IPS-20b (cell line): ENCODE measurements at regions not wholly inside any gene's neighbourhood (a gene's known extent, or its start where the extent isn't known, plus 50 kb on each side); places are given as distances from the start of the nearest gene placed in this dataset.

Experiments used
- H3K27ac ChIP-seq: one replicate; pipeline ENCODE4 v1.5.1; 2013; ENCODE audit warnings: low read length
- H3K27me3 ChIP-seq: 2 replicates; pipeline ENCODE4 v1.6.1; 2013; ENCODE audit warnings: mild to moderate bottlenecking, low read length, inconsistent platforms; ENCODE audit not compliant: insufficient read depth
- H3K36me3 ChIP-seq: 2 replicates; pipeline ENCODE4 v1.6.1; 2013; ENCODE audit warnings: low read depth, mild to moderate bottlenecking, inconsistent platforms, low read length, moderate library complexity; ENCODE audit not compliant: insufficient read depth
- H3K4me1 ChIP-seq: 2 replicates; pipeline ENCODE4 v1.6.1; 2013; ENCODE audit warnings: mild to moderate bottlenecking, control low read depth, inconsistent platforms, low read length, moderate library complexity; ENCODE audit not compliant: insufficient read depth
- H3K4me3 ChIP-seq: 2 replicates; pipeline ENCODE4 v1.5.1; 2013; ENCODE audit warnings: mild to moderate bottlenecking, low read length, inconsistent platforms
- H3K9ac ChIP-seq: 2 replicates; pipeline ENCODE4 v1.6.1; 2013; ENCODE audit warnings: low read depth, mild to moderate bottlenecking, inconsistent platforms, low read length, moderate library complexity
- H3K9me3 ChIP-seq: 2 replicates; pipeline ENCODE4 v1.6.1; 2013; ENCODE audit warnings: mild to moderate bottlenecking, low read depth, low read length, inconsistent platforms; ENCODE audit not compliant: insufficient read depth

DNA sequence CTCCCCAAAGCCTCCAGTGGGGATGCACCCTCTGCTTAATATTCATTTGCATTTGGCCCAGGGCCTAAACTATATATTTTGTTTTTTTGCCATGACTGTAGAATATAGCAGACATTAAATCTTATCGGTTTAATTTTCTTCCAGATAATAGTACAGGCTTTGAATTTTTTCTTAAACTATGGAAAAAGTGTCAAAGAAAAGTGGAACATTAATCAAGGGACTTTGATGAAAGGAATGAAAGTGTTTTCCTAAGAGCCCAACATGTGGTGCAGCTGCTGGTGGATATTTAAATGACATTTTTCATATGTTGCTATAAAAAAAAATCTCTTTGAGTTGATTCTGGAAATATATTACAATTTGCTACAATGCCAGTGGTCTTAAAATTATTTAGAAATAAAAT, 346.8 kb downstream of the CYP26B1 start:
- H3K36me3 ChIP-seq = no peaks in the 10 kb centered on the region
- H3K9ac ChIP-seq = no peak overlapping the region
- H3K9me3 ChIP-seq = no peaks in the 10 kb centered on the region
- H3K4me1 ChIP-seq = no peaks in the 10 kb centered on the region
- H3K27ac ChIP-seq = no peak overlapping the region
- no peak overlapping the region for H3K4me3 ChIP-seq
- no peaks in the 10 kb centered on the region for H3K27me3 ChIP-seq

DNA sequence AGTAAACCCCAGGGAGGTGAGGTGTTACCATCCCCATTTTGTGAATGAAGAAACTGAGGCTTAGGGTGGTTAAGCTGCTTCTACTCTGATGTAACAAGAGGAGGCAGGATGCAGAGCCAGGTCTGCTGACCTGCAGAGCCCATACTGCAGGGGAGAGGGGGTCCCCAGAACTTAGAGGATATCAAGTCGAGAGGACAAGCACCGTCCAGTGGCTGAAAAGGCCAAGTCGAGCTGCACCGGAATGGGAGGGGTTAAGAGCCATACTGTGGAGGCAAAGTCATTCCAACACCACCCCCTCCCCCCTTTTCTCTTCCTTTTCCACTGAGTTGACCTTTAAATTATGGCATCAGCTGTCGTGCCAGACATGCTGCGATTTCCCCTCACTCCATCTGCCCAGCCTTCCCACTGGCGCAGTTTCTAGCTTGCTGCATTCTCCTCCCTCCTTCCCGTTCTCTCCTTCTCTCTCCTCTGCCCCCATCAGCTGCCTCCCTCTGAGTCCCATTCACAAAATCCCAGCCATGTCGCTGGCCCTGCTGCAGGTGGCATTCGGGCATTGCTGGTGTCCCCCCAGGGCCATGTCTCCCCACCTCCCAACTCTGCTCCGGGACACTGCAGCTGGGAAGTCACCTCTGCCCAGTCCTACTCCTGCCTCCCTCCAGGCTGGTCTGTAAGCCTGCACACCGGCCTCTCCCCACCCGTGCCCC, 346.9 kb downstream of the DYSF start:
- H3K27ac ChIP-seq = no peak overlapping the region
- H3K9ac ChIP-seq = no peak overlapping the region
- H3K9me3 ChIP-seq = no peaks in the 10 kb centered on the region
- no peak overlapping the region for H3K4me3 ChIP-seq
- no peaks in the 10 kb centered on the region for H3K27me3 ChIP-seq
- H3K36me3 ChIP-seq = no peaks in the 10 kb centered on the region
- no peaks in the 10 kb centered on the region for H3K4me1 ChIP-seq

DNA sequence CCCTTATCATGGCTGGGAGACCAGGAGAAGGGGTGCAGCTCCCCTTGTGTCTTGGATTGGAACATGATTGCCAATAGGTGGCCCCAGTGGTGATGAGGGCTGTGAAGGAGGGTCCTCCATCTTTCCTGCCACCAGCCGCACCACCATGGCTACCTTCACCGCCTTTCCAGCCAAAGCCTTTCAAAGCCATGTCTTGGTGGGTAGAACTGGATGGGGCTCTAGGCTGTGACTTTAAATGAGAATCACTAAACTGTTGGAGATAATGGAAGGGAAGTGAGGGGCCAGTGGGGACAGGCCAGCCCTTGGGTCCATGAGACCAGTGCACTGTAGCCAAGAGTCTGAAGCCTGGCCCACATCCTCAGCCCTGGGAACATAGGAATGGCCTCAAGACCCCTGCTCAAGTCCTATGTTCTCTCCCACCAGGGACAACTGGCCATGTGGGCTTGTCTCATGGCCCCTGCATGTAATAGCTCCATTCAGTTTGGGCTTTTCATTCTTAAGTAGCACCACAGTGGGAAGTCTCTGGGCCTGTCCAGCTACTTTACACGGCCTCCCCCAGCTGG, 345.7 kb downstream of the DYSF start:
- Histone ChIP-seq H3K27me3 (no peaks in the 10 kb centered on the region), H3K9me3 (no peaks in the 10 kb centered on the region), H3K27ac (no peak overlapping the region), H3K4me1 (no peaks in the 10 kb centered on the region), H3K4me3 (no peak overlapping the region), H3K9ac (no peak overlapping the region), H3K36me3 (no peaks in the 10 kb centered on the region)

DNA sequence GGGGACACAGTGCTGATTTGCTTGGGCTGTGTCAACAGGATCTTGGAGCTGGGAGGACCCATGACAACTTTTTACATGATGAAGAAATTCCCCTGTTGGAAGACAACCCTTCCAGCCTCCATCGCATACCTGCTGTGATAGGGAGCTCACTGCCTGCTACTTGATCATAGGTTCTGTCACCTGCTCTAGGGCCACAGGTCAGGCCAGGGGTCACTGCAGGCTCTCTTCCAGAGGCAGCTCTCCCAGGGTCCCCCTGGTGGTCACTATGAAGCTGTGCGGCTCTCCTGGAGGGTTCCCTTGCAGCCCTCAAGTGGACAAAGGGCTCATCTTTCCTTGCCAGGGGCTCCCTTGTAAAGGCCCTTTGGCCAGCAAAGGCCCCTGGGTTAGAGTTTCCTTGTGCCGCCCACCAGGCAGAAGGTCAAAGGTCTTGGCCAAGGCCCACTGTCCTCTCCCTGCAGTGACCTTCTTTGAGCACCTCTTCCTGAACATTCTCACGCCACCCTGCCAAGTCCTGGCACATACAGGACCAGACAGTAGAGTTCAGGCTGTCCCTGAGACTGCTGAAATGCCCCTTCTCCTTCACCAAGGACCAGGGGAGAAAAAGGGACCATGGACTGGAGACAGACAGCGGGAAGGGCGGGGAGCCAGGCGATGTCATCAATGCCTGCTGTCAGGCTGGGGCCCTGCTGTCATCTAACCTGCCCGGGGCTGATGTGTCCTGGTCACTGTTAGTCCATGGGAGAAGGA, 345.1 kb downstream of the DYSF start:
- H3K4me1 ChIP-seq = no peaks in the 10 kb centered on the region
- no peak overlapping the region for H3K27ac ChIP-seq
- no peak overlapping the region for H3K9ac ChIP-seq
- no peaks in the 10 kb centered on the region for H3K27me3 ChIP-seq
- H3K9me3 ChIP-seq = no peaks in the 10 kb centered on the region
- H3K4me3 ChIP-seq = no peak overlapping the region
- no peaks in the 10 kb centered on the region for H3K36me3 ChIP-seq

DNA sequence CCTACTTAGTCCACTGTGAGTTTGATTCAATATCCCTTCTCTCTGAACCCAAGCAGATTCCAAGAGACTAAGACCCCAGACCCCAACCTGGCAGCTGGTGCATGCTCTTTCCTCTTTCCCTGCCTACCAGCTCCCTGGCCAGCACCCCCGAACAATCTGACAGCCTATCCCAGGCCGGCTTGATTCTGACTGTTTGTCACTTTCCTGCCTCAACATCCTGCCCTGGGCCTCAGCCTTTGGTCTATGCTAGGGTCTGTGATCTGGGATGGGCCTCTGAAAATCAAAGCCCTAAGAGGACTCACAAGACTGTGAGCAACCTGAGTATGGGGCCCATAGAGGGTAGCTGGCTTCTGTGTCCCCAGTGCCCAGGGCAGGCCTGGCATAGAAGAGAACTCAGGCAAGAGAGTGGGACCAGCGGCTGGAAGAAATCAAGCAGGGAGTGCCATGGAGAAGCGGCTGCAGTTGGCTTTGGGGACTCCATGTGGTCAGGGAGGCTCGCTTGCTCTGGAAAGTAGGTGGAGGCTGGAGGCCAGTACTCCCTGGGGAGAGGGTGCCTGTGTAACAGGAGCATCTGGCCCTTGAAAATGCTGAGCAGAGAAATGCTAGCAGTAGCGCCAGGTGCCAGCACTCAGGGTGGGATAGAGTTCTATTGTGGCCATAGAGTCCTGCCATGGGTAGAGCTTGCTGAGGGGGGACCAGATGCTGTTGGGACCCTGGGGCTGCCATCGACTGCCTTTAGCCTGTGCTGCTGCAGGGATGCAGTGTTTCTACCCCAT, 343.9 kb downstream of the DYSF start:
- Histone ChIP-seq H3K9me3 (no peaks in the 10 kb centered on the region), H3K9ac (no peak overlapping the region), H3K4me3 (no peak overlapping the region), H3K36me3 (no peaks in the 10 kb centered on the region), H3K4me1 (no peaks in the 10 kb centered on the region), H3K27me3 (no peaks in the 10 kb centered on the region), H3K27ac (no peak overlapping the region)

DNA sequence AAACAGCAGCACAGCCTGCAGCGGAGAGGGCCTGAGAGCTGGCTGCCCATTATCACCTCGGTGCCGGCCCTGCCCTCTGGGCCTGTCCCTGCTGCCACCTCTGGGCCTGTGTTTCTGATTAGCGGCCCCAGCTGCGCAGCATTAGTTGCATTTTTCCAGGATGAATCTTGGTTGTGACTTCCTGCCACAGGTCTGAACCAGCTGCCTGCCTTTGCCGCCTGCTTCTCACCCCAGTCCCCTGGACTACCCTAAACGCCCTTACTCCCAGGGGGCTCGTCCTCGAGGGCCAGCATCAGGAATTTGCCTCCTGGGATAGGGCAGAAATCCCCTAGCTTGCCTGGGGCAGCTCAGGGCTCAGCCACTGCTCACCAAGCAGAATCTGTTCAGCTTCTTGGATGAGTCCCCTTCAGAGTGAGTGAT, 342.8 kb downstream of the DYSF start:
- Histone ChIP-seq H3K4me1 (no peaks in the 10 kb centered on the region), H3K4me3 (no peak overlapping the region), H3K36me3 (no peaks in the 10 kb centered on the region), H3K9me3 (no peaks in the 10 kb centered on the region), H3K27me3 (no peaks in the 10 kb centered on the region), H3K27ac (no peak overlapping the region), H3K9ac (no peak overlapping the region)

DNA sequence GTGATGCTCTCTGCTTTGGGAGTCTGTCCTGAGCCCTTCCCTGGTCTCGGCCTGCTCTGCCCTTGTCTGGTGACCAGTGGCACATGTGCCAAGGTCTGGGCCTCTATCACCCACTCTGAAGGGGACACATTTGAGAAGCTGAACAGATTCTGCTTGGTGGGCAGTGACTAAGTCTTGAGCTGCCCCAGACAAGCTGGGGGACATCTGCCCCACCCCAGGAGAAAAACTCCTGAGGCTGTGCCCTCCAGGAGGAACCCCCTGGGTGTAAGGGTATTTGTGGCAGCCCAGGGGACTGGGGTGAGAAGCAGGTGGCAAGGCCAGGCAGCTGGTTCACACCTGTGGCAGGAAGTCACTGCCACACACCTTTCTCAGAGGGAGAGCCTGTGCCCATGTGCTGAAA, 342.1 kb downstream of the DYSF start:
- Histone ChIP-seq H3K4me3 (no peak overlapping the region), H3K9ac (no peak overlapping the region), H3K36me3 (no peaks in the 10 kb centered on the region), H3K4me1 (no peaks in the 10 kb centered on the region), H3K27me3 (no peaks in the 10 kb centered on the region), H3K9me3 (no peaks in the 10 kb centered on the region), H3K27ac (no peak overlapping the region)

DNA sequence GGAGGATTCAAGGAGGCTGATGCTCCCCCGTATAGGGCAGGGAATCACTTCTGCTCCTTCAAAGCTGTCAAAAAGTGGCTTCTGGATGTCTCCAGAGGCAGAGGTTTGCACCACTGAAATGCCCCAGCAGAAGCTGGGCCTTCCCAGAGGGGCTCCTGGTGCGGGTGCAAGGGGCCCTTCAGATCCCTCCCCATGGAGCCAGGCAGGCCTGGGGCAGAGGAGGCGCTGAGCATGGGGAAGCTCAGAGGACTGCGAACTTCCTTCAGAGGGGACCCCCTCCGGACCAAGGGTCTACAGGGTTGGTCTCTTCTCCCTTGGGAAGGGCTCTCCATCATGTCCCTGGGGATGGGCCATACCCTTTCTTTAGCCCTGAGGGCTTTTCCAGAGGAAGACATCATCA, 341.2 kb downstream of the DYSF start:
- Histone ChIP-seq H3K27ac (no peak overlapping the region), H3K9me3 (no peaks in the 10 kb centered on the region), H3K27me3 (no peaks in the 10 kb centered on the region), H3K4me3 (no peak overlapping the region), H3K4me1 (no peaks in the 10 kb centered on the region), H3K9ac (no peak overlapping the region), H3K36me3 (no peaks in the 10 kb centered on the region)

DNA sequence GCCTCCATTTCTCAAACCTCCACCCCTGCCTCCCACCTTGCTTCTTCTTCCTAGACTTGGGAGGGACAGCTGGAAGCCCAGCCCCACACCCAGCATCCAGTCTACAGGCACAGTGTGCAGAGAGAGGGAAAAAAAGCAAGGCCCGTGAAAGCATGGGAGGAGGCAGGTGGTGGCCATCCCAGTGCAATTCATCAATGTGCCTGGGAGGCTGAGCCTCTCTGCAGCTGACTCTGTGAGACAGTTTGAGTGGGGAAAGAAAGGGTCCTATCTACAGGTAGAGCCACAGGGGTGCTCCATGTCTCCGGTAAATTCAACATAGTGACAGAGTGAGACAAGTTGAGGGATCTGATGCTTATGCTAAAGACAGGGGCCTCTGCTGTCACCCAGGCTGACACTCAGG, 340.6 kb downstream of the DYSF start:
- Histone ChIP-seq H3K36me3 (no peaks in the 10 kb centered on the region), H3K9me3 (no peaks in the 10 kb centered on the region)

DNA sequence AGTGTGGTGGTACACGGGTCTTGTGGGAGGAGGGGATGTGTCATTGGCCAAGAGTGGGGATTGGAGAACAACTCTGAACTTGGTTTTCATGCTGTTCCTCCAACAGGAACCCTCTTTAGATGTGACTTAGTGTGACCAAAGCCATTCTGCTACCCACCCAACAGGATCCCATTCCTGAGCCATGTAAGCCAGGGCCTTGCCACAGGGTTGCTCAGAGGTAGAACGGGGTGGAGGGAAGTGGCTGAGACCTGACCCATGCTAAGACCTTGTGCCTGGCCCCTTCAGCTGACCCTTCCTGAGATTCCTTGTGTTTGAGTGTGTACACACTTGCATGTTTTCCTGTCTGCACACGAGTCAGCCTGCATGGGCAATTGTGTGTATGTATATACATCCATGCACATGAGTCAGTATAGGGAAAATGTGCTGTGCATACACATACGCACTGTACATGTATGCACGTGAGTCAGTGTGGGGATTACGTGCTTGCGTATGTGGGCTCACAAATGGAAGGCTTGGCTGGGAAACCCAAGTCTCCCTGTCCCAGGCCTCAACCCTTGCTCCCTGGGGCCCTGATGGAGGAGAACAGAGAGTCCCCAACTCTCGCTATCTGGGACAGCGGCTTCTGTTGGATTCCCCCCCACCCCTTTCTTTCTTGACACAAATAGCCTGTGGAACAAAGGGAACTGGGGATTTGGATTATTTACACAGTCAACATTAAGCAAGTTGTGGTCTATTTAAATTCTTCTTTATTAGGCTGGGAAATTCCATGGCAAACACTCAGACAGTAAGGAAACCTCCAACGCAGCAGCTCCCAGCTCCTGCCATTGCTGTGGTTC, 339.8 kb downstream of the DYSF start:
- no peaks in the 10 kb centered on the region for H3K4me1 ChIP-seq
- H3K9ac ChIP-seq = no peak overlapping the region
- H3K36me3 ChIP-seq = no peaks in the 10 kb centered on the region
- H3K4me3 ChIP-seq = no peak overlapping the region
- no peaks in the 10 kb centered on the region for H3K9me3 ChIP-seq
- no peaks in the 10 kb centered on the region for H3K27me3 ChIP-seq
- H3K27ac ChIP-seq = no peak overlapping the region

More for the DNA sequence above, 340.6 kb downstream of the DYSF start:
- no peaks in the 10 kb centered on the region for H3K27me3 ChIP-seq
- H3K9ac ChIP-seq = no peak overlapping the region
- no peak overlapping the region for H3K27ac ChIP-seq
- H3K4me3 ChIP-seq = no peak overlapping the region
- H3K4me1 ChIP-seq = no peaks in the 10 kb centered on the region

DNA sequence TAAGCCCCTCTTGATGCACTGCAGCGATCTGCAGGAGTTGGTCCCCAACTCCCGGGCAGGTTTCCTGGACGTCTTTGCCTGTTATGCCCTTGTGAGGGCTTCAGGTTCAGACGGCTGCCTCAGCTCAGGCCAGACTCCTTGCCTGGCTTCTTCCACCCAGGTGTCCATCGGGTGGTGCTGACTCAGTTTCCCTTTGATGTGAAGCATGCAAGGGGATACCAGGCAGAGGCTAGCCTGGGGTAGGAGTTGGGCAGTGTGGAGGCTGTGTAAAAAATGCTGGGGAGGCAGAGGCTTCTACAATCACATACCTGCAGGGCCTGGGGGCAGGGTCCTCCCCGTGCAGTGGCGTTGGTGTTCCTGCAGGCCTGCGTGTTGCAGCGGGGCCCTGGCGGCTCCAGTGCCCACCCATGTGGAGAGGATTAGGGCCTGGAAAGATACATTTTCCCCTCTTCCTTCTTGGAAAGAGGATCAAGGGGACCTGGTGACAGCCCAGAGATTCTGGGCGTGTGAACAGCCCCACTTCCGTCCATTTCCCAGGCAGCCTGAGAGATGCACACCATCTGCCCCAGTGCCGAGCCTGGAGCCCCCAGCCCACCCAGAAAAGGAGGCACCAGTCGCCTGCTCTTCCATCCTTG, 338.3 kb downstream of the DYSF start:
- H3K27me3 ChIP-seq = no peaks in the 10 kb centered on the region
- no peaks in the 10 kb centered on the region for H3K4me1 ChIP-seq
- no peak overlapping the region for H3K4me3 ChIP-seq
- no peak overlapping the region for H3K27ac ChIP-seq
- H3K36me3 ChIP-seq = no peaks in the 10 kb centered on the region
- no peaks in the 10 kb centered on the region for H3K9me3 ChIP-seq
- no peak overlapping the region for H3K9ac ChIP-seq
